Right hindlimb (tissue), 1 donor: ENCODE measurements at regions not wholly inside any gene's neighbourhood (a gene's known extent, or its start where the extent isn't known, plus 50 kb on each side); places are given as distances from the start of the nearest gene placed in this dataset.
"Not testable (repeated sequence)": the region's sequence is repeated elsewhere in the genome, so short reads cannot be mapped to it uniquely, and the experiment has no call there.

ENCODE experiments used
- DNase-seq: peaks from one replicate; pipeline ENCODE4 v3.0.0-alpha.2; 2018

- no peak for DNase-seq
Observed at GRCh38 chr2:129794540-129794939, 184.9 kb upstream of the RAB6C start.

GRCh38 chr2:129796225-129796624, 183.2 kb upstream of the RAB6C start:
- DNase-seq = no peak

GRCh38 chr2:129796801-129797488, 182.5 kb upstream of the RAB6C start:
- no peak for DNase-seq

- DNase-seq = no peak
Observed at GRCh38 chr2:129797489-129798300, 181.8 kb upstream of the RAB6C start.

GRCh38 chr2:129798301-129798581, 181.2 kb upstream of the RAB6C start:
- no peak for DNase-seq

GRCh38 chr2:129798626-129799025, 180.8 kb upstream of the RAB6C start:
- DNase-seq = no peak

GRCh38 chr2:129799036-129799958, 180.2 kb upstream of the RAB6C start:
- no peak for DNase-seq

- no peak for DNase-seq
Observed at GRCh38 chr2:129800285-129800684, 179.2 kb upstream of the RAB6C start.

- DNase-seq = no peak
Observed at GRCh38 chr2:129800686-129801085, 178.8 kb upstream of the RAB6C start.

- DNase-seq = no peak
Observed at GRCh38 chr2:129801575-129801974, 177.9 kb upstream of the RAB6C start.

- no peak for DNase-seq
Observed at GRCh38 chr2:129802290-129802689, 177.2 kb upstream of the RAB6C start.

- DNase-seq = no peak
Observed at GRCh38 chr2:129803032-129803431, 176.4 kb upstream of the RAB6C start.

GRCh38 chr2:129803871-129804270, 175.6 kb upstream of the RAB6C start:
- DNase-seq = no peak

GRCh38 chr2:129805899-129806298, 173.6 kb upstream of the RAB6C start:
- DNase-seq = no peak

GRCh38 chr2:129806317-129806716, 173.1 kb upstream of the RAB6C start:
- no peak for DNase-seq

- DNase-seq = no peak
Observed at GRCh38 chr2:129806990-129807389, 172.5 kb upstream of the RAB6C start.

- not testable (repeated sequence) for DNase-seq
Observed at GRCh38 chr2:129807642-129808338, 171.7 kb upstream of the RAB6C start.

GRCh38 chr2:129810521-129810920, 168.9 kb upstream of the RAB6C start:
- DNase-seq = no peak

GRCh38 chr2:129812071-129812470, 167.4 kb upstream of the RAB6C start:
- DNase-seq = no peak

- no peak for DNase-seq
Observed at GRCh38 chr2:129812654-129813053, 166.8 kb upstream of the RAB6C start.

- no peak for DNase-seq
Observed at GRCh38 chr2:129813404-129813803, 166.1 kb upstream of the RAB6C start.

GRCh38 chr2:129816813-129817574, 162.5 kb upstream of the RAB6C start:
- no peak for DNase-seq
